Globus pallidus (tissue), 1 donor: ENCODE measurements at regions not wholly inside any gene's neighbourhood (a gene's known extent, or its start where the extent isn't known, plus 50 kb on each side); places are given as distances from the start of the nearest gene placed in this dataset.
A peak's percentile ranks its signal among the peaks of the same experiment; 100 is the strongest.
"Not testable (repeated sequence)": the region's sequence is repeated elsewhere in the genome, so short reads cannot be mapped to it uniquely, and the experiment has no call there.

Experiments used
- DNase-seq: peaks from one replicate; pipeline ENCODE4 v3.0.0-alpha.2; 2015; ENCODE audit warnings: low spot score

GRCh38 chr1:87956750-87957149 is 628.1 kb downstream of the LMO4 start:
- DNase-seq = no peak

DNA sequence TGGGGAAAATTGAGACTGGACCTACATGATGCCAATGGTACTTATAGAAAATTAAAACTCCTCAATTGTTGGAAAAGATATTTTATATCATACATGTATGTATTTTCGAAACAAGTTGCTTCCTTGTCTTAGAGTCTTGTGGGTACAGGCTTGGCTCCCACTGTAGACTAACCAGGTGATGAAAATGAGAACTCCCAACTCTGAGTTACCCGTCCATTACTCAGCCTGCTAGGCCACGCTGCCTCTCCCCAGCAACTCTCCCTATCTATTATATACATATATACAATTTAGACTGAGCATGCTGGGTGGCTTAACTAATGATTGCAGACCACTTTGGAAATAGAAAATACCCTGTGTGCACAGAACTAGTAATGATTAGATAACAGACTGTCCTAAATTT is 628.7 kb downstream of the LMO4 start:
- no peak for DNase-seq

GRCh38 chr1:87958201-87958600 is 629.5 kb downstream of the LMO4 start:
- no peak for DNase-seq

- no peak for DNase-seq
Observed at GRCh38 chr1:87958716-87959115, 630.0 kb downstream of the LMO4 start.

DNA sequence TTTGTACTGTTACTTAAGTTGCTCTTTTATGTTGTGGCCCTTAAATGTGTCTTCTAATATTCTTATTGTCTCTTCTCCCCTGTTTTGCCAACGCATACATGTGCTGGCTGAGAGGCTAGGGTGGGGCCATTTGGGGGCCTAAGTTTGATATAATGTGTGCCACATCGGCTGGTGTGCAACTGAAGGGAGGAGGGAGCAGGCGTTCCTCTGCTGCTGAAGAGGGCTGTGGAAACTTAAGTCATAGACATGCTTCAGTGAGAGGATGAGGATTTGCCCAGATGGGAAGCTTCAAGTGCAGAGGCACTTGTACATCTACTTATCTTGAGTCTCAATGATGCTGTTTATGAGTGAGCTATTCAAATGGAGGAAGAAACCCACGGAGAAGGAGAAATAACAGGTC is 630.6 kb downstream of the LMO4 start:
- no peak for DNase-seq

DNA sequence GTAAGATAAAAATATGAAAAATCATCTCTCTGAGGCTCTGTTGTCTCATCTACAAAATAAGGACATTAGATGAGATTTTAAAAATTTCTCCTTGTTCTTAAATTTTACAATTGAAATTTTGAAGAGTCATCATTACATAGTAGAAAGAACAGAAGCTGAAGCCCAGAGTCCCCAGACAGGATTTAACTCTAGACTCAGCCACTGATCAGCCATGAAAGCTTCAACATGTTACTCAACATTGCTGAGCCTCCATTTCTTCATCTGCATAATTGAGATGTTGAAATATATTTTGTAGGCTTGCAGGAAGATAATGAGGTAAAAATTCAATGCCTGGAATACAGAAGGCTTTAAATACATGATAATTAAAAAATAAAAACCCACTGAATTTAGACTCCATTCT is 633.3 kb downstream of the LMO4 start:
- DNase-seq = no peak

GRCh38 chr1:87963556-87963955 is 634.9 kb downstream of the LMO4 start:
- no peak for DNase-seq

GRCh38 chr1:87965193-87965592 is 636.5 kb downstream of the LMO4 start:
- no peak for DNase-seq

DNA sequence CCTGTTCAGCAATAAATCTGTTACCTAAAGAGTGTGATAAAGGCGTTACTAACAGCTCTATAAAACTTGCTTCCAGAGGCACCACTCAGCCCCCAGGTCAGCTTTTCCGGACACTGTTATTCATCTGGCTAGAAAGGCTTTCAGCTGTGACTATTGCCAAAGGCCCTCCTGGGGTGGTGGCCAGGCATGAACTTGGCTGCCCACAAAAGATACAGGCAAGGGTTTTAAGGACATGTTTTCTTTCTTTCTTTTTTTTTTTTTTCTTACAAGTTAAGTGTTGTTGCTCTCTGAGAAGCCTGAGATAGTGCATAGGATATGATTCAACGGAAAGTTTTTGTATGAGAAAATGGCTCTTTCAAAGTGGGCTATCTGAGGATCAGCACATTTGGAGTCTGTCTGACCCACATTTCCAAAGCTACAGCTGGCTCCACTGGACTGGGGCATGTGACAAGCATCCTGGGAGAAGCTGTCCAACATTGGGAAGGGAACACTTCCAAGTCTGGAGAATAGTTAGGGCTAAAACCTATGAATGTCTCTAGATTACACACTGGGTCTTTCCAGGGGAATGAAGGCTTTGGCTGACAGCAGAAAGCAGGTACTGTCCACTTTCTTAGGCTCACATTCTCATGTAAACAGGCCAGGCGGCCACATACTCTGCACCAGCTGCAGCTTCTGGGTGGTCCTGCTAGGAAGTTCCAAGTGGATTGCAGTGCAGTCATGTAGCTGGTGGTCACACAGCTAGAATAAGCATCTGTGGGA is 639.7 kb downstream of the LMO4 start:
- DNase-seq = peak; percentile 53

GRCh38 chr1:87969040-87969439 is 640.4 kb downstream of the LMO4 start:
- DNase-seq = no peak

DNA sequence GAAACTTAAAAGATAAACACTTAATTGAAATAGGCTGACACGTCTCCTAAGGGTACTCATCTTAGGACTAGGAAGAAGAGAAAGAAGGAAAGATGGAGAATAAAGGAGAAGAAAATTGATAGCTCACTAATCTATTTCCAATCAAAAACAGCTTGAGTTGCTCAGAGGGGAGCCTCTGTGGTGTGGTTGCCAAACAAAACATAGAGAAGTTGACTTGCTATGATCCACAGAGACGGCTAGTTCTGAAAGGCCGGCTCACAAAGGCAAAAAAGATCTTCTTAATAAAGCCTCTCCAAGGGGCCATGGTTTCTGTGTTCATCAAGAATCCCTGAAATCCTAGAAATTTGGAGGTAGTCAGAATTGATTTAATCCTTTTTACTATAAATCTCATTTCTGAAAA is 644.1 kb downstream of the LMO4 start:
- DNase-seq = no peak

DNA sequence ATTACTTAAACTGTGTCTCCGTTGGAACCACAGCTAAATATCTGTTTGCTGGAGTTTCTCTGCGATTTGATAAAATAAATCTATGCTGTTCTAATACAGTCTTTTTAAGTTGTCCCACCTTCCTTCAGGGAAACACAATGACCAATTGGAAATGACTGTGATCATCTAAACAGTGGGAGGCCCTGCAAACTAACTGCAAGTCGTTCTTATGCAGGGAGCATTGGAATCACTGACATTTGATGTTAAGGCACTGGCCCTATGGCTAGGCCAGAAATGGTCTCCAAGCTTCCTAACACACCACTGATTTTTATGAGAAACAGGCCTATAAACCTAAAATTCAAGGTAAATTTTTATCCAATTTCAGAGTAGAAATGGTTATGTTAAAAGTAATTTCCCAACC is 645.2 kb downstream of the LMO4 start:
- DNase-seq = no peak

DNA sequence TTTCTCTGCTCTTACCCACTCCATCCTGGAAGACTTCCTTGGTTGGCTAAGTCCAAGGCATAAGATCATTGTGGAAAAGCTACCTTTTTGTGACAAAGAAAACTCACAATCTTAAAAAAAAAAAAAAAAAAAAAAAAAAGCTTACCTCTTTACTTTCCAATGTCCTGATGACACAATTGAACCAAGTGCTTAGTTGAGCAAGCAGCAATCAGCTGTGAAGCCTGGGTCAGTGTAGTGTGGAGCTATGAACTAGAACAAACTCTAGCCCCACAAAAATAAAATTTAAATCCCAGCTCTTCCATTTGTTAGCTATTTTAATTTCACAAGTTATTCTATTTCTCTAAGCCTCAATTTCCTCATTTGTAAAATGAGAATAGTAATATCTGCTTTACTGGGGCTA is 647.6 kb downstream of the LMO4 start:
- DNase-seq = no peak

DNA sequence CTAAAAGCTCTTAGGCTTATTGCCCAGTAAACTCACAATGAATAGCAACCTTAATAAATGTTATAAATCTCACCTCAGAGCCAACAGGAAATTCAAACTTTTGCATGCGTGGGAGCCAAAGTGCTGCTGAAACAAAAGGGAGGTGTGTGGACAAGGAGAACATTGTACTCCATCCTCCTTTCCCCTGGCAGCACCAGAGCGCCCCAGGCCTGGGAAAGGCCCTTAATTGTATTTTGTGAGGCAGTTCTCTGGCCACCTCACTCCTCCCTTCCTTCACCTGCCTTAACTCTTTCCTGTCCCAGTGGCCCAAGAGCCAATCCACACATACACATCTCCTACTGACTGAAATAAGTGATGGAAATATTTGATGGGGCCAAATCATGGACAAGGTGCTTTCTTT is 648.5 kb downstream of the LMO4 start:
- no peak for DNase-seq

DNA sequence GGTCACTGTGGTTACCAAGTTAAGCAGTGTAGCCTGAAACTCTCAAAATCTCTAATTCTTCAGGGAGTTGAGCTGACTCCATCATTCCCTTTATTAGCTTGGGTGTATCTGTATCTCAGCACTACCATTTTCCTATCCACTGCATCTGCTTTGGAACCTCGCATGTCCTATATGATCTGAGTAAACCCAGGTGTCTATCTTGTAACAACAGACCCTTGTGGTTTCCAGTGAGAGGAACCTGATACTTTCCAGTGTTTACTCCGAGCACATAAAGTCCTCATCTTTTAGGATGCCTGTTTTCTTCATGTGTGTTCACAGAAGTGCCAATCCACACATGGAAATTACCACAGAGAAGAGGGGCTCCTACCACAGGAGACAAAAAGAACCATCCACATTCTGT is 650.4 kb downstream of the LMO4 start:
- no peak for DNase-seq

- DNase-seq = no peak
Observed at GRCh38 chr1:87980494-87980893, 651.8 kb downstream of the LMO4 start.

DNA sequence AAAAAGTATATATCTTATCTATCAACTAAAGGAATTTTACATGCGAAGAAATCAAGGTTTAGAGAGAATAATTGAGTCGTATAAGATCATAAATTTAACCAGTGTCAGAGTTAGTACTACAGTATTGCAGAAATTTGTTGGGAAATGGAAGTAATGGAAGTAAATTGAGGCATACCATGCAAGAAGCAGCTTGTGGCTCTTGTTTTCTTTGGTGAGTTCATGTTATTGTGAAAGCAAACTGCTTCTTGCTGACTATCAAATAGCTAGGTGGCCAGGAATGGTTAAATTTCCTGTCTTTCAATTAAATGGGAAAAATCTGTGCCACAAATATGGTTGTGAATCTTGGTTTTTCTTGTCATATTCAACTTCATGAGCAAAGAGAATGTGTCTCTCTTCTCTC is 652.7 kb downstream of the LMO4 start:
- DNase-seq = no peak

GRCh38 chr1:87981810-87982209 is 653.1 kb downstream of the LMO4 start:
- no peak for DNase-seq

DNA sequence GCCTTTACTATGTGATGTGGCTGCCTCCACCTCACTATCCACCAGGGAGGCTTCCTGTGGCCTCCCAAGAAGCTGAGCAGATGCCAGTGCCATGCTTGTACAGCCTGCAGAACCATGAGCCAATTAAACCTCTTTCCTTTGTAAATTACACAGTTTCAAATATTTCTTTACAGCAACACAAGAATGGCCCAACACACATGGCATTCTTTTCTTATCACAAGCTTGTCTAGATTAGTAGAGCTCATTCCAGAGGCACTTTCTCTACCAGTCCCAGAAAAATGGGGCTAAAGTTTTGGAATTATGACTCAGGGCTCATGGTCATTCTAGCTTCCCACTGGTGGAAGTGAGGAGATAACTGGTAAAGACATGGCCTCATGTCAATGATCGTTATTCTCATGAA is 655.2 kb downstream of the LMO4 start:
- DNase-seq = no peak

DNA sequence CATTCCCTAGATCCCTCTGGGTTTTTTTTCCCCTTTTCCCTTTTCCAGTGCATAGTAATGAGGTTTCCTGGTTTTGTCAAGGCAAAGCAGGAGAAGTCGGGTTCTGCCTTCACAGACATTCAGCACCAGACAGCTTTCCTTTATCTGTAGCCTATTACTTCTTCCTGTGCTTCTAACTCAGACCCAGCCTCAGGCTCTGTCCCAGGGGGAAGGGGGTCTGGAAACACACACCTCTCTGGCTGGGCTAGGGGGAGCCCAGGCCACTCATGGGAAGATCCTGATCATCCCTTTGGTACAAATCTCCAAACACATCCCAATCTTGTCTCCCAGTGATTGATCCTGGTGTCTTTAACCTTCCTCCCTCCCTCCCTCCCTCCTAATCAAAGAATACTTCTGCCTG is 656.4 kb downstream of the LMO4 start:
- no peak for DNase-seq

DNA sequence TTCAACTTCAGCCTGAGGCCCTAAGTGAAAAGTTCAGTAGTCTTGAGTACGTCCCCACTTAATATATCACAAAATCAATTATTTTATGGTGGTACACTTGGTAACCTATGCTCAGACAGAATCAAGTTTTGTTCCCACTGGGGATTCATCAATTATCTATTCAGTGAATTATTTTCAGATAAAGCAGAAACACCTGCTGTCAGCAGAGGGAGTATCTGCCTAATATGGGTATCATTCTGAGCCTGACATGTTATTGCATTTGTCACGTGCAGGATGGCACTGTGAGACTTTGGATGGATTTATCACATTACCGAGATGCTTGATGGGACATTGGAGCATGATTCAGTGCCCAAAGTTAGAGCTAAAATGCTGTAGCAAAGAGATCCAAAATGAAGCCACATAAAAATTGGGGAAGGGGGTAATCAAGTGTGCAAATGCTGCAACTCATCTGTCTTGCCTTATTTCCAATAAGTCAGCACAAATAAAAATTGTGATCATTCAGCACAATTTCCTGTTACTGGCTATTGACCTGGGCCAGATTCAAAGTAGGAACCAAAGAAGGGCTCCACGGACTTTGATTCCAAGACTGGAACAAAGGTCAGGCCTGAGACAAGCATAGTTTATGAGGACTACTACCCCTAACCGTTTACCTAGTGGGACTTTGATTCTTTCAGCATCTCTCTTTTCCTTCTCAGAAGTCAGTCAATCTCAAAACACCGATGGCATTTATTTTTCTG is 657.6 kb downstream of the LMO4 start:
- no peak for DNase-seq

DNA sequence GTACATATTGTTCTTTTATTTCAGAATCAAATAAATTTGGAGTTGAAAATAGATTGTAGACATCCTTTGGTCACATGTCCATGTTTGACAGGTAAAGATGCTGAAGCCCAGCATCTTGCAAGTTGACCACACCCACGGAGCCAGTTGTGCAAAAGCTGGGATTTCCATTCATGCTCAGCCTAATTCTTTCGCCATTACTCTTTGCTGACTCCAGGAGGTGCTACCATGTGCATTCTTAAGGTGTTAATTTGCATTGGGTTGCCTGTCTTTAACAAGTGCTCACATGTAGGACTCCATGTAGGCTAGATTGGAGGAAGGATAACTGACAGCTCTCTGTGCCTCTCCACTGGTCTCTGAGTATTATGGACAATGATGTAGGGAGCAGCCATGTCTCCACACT is 660.7 kb downstream of the LMO4 start:
- DNase-seq = no peak

DNA sequence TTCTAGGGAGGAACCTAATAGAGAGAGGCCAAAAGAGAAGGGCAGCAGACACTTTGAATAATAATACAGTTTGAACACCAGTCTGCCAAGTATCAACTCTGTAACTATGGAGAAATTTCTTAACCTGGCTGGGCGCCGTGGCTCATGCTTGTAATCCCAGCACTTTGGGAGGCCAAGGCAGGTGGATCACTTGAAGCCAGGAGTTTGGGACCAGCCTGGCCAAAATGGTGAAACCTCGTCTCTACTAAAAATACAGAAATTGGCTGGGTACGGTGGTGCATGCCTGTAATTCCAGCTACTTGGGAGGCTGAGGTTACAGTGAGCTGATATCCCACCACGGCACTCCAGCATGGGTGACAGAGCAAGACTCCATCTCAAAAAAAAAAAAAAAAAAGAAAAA is 663.9 kb downstream of the LMO4 start:
- DNase-seq = not testable (repeated sequence)

- DNase-seq = no peak
Observed at GRCh38 chr1:87993051-87993450, 664.4 kb downstream of the LMO4 start.
